HCT116 (cell line): ENCODE measurements at regions not wholly inside any gene's neighbourhood (a gene's known extent, or its start where the extent isn't known, plus 50 kb on each side); places are given as distances from the start of the nearest gene placed in this dataset.

Source experiments
- ATAC-seq: fragments of 200-7000 bp; cut with Tn5 transposase; 2 replicates; pipeline ENCODE4 v1.9.1; 2020; ENCODE audit warnings: mild to moderate bottlenecking, moderate library complexity
- BruUV-seq: library from RNA; stranded (reverse); fragments of 400-500 nt; replicated peaks from 2 replicates; lab custom pipeline; 2021; lab: Mats Ljungman, UMichigan
- CTCF ChIA-PET: fragments of 300-600 bp; sonication (Branson Sonifier 250); formaldehyde crosslinking; loops from one replicate; lab custom pipeline; 2021; ENCODE audit warnings: antibody characterized with exemption; lab: Charles Lee
- POLR2A ChIA-PET: fragments of 300-600, 350-600 bp; sonication (Branson Sonifier 250); formaldehyde crosslinking; loops from one replicate; lab custom pipeline; 2021; ENCODE audit warnings: antibody characterized with exemption; lab: Charles Lee
- RAD21 ChIA-PET, 2 experiments: fragments of 300-600 bp; sonication (Branson Sonifier 250); formaldehyde crosslinking; loops; one replicate each; lab custom pipeline; 2023; ENCODE audit warnings: low total read pairs in 2 of 2; ENCODE audit not compliant: uncharacterized antibody in 2 of 2, unreplicated experiment in 2 of 2, low non-redundant PET in 1 of 2; lab: Charles Lee
- DNase-seq: peaks from one replicate; pipeline ENCODE4 v3.0.0-alpha.2; 2010; ENCODE audit warnings: low read depth, low spot score
- H2AFZ ChIP-seq: fragments of 200-600 bp; shearing (Covaris generic), sonication (generic); 2 replicates; pipeline ENCODE4 v1.6.1; 2017; ENCODE audit warnings: low read depth, mixed run types, mixed read lengths, antibody characterized with exemption, low read length; ENCODE audit not compliant: poor library complexity, severe bottlenecking
- H3K27ac ChIP-seq: 2 replicates; pipeline ENCODE4 v1.5.1; 2012; ENCODE audit warnings: low read depth, low read length
- H3K27me3 ChIP-seq: fragments of 200-600 bp; sonication (generic); 2 replicates; pipeline ENCODE4 v1.6.1; 2016; ENCODE audit warnings: mixed run types, low read length, mixed read lengths; ENCODE audit not compliant: insufficient read depth
- H3K36me3 ChIP-seq, 2 experiments: fragments of 200-500 bp in 1 of 2; fragments of 200-600 bp in 1 of 2; sonication (Bioruptor generic) in 1 of 2; sonication (generic) in 1 of 2; 2 replicates each; pipeline versions ENCODE4 v1.5.1 to v1.6.1; 2014 to 2016; ENCODE audit warnings: low read length in 2 of 2, inconsistent platforms in 1 of 2, mixed read lengths in 1 of 2, mixed run types in 1 of 2; ENCODE audit not compliant: insufficient read depth in 2 of 2, control insufficient read depth in 1 of 2
- H3K4me1 ChIP-seq, 2 experiments: fragments of 200-600 bp in 1 of 2; sonication (generic) in 1 of 2; 2 replicates each; pipeline versions ENCODE4 v1.5.1 to v1.6.1; 2012 to 2017; ENCODE audit warnings: low read length in 2 of 2, inconsistent platforms in 1 of 2, mild to moderate bottlenecking in 1 of 2, mixed read lengths in 1 of 2, mixed run types in 1 of 2, moderate library complexity in 1 of 2; ENCODE audit not compliant: insufficient read depth in 2 of 2, control insufficient read depth in 1 of 2
- H3K4me2 ChIP-seq: fragments of 200-600 bp; sonication (generic); 2 replicates; pipeline ENCODE4 v1.6.1; 2017; ENCODE audit warnings: mixed run types, low read length, mixed read lengths
- H3K4me3 ChIP-seq, 2 experiments: fragments of 200-600 bp in 1 of 2; sonication (generic) in 1 of 2; replicated peaks in 1 of 2; 2 replicates each; pipeline ENCODE4 v1.5.1; 2011 to 2016; ENCODE audit warnings: low read length in 2 of 2, control low read depth in 1 of 2, low read depth in 1 of 2, mild to moderate bottlenecking in 1 of 2, mixed read lengths in 1 of 2, mixed run types in 1 of 2
- H3K79me2 ChIP-seq: fragments of 200-600 bp; sonication (generic); 2 replicates; pipeline ENCODE4 v1.6.1; 2017; ENCODE audit warnings: mild to moderate bottlenecking, mixed run types, low read length, moderate library complexity, mixed read lengths; ENCODE audit not compliant: insufficient read depth
- H3K9ac ChIP-seq: fragments of 200-600 bp; sonication (generic); 2 replicates; pipeline ENCODE4 v1.6.1; 2016; ENCODE audit warnings: low read length, mixed read lengths
- H3K9me2 ChIP-seq: fragments of 200-600 bp; sonication (generic), shearing (Covaris generic); 2 replicates; pipeline ENCODE4 v1.6.1; 2017; ENCODE audit warnings: mixed run types, mild to moderate bottlenecking, moderate library complexity; ENCODE audit not compliant: insufficient read depth
- H3K9me3 ChIP-seq, 2 experiments: fragments of 200-500 bp in 1 of 2; fragments of 200-600 bp in 1 of 2; sonication (Bioruptor generic) in 1 of 2; sonication (generic) in 1 of 2; 2 replicates each; pipeline ENCODE4 v1.6.1; 2014 to 2017; ENCODE audit warnings: low read length in 2 of 2, mixed read lengths in 2 of 2, inconsistent platforms in 1 of 2, low read depth in 1 of 2, mild to moderate bottlenecking in 1 of 2, mixed run types in 1 of 2, moderate library complexity in 1 of 2; ENCODE audit not compliant: control insufficient read depth in 1 of 2, insufficient read depth in 1 of 2
- H4K20me1 ChIP-seq: fragments of 200-600 bp; sonication (generic), shearing (Covaris generic); 2 replicates; pipeline ENCODE4 v1.6.1; 2017; ENCODE audit warnings: mixed run types, mild to moderate bottlenecking, moderate library complexity; ENCODE audit not compliant: insufficient read depth
- CBX3 ChIP-seq: IDR thresholded peaks from 2 replicates; pipeline ENCODE4 v1.6.1; 2012; ENCODE audit warnings: low read depth
- CEBPB ChIP-seq: IDR thresholded peaks from 2 replicates; pipeline ENCODE4 v1.6.1; 2012; ENCODE audit warnings: low read depth
- EGR1 ChIP-seq: IDR thresholded peaks from 2 replicates; pipeline ENCODE4 v1.6.1; 2012; ENCODE audit warnings: low read depth
- ELF1 ChIP-seq: IDR thresholded peaks from 2 replicates; pipeline ENCODE4 v1.6.1; 2012; ENCODE audit warnings: low read depth, borderline replicate concordance
- EZH2 ChIP-seq: fragments of 200-600 bp; sonication (generic); IDR thresholded peaks from 2 replicates; pipeline ENCODE4 v1.6.1; 2017; ENCODE audit warnings: antibody characterized with exemption, mixed run types
- FOSL1 ChIP-seq: IDR thresholded peaks from 2 replicates; pipeline ENCODE4 v1.6.1; 2012; ENCODE audit warnings: low read depth
- JUND ChIP-seq: IDR thresholded peaks from 2 replicates; pipeline ENCODE4 v1.6.1; 2012
- POLR2A ChIP-seq: IDR thresholded peaks from 2 replicates; pipeline ENCODE4 v1.7.0; 2011; ENCODE audit warnings: borderline replicate concordance; ENCODE audit not compliant: insufficient read depth, insufficient read length; ENCODE audit errors: extremely low read depth
- POLR2AphosphoS5 ChIP-seq: IDR thresholded peaks from 2 replicates; pipeline ENCODE4 v1.6.1; 2011; ENCODE audit warnings: mild to moderate bottlenecking, low read depth, low read length, moderate library complexity
- RAD21 ChIP-seq: IDR thresholded peaks from 2 replicates; pipeline ENCODE4 v1.6.1; 2012; ENCODE audit warnings: low read depth, mild to moderate bottlenecking
- REST ChIP-seq: IDR thresholded peaks from 2 replicates; pipeline ENCODE4 v1.6.1; 2012; ENCODE audit warnings: low read depth
- SIN3A ChIP-seq: IDR thresholded peaks from 2 replicates; pipeline ENCODE4 v1.6.1; 2012; ENCODE audit warnings: low read depth
- SP1 ChIP-seq: IDR thresholded peaks from 2 replicates; pipeline ENCODE4 v1.6.1; 2012; ENCODE audit warnings: low read depth
- SRF ChIP-seq: IDR thresholded peaks from 2 replicates; pipeline ENCODE4 v1.6.1; 2012; ENCODE audit warnings: low read depth
- YY1 ChIP-seq: IDR thresholded peaks from 2 replicates; pipeline ENCODE4 v1.6.1; 2011; ENCODE audit warnings: low read length, low read depth, moderate library complexity, mild to moderate bottlenecking; ENCODE audit not compliant: insufficient replicate concordance; ENCODE audit errors: extremely low read depth
- ZFX ChIP-seq: fragments of 450-650 bp; IDR thresholded peaks from 2 replicates; pipeline ENCODE4 v1.6.1; 2017
- ZNF274 ChIP-seq: fragments of 200-500 bp; sonication (Bioruptor generic); IDR thresholded peaks from 2 replicates; pipeline ENCODE4 v1.6.1; 2014; ENCODE audit warnings: mild to moderate bottlenecking, low read depth, low read length, inconsistent platforms
- intact Hi-C: fragments of 100-400 bp; cut with micrococcal nuclease; formaldehyde crosslinking; loops from 2 replicates; pipeline ENCODE4 v1.10.0; 2022
- TF ChIP-seq, protein P1 (sequence below): IDR thresholded peaks from 2 replicates; pipeline ENCODE4 v1.6.1; 2012
- TF ChIP-seq, protein P2 (sequence below): IDR thresholded peaks from 2 replicates; pipeline ENCODE4 v1.6.1; 2011; ENCODE audit warnings: mild to moderate bottlenecking, low read length, moderate library complexity; ENCODE audit not compliant: insufficient replicate concordance; ENCODE audit errors: extremely low read depth
- TF ChIP-seq, protein P3 (sequence below): IDR thresholded peaks from 2 replicates; pipeline ENCODE4 v1.6.1; 2012

- Histone ChIP-seq H3K27ac (no peak overlapping the region), H2AFZ (no peak overlapping the region), H3K4me2 (no peak overlapping the region), H3K9me3 (no peaks in the 10 kb centered on the region), H3K79me2 (no peaks in the 10 kb centered on the region), H3K4me3 (no peak overlapping the region), H3K36me3 (no peaks in the 10 kb centered on the region), H4K20me1 (no peaks in the 10 kb centered on the region), H3K9me2 (no peaks in the 10 kb centered on the region), H3K9ac (no peak overlapping the region), H3K4me1 (no peaks in the 10 kb centered on the region), H3K27me3 (peaks cover 19% of the 10 kb centered on the region)
- intact Hi-C loops, result no loop called here
- ATAC-seq (no peak), DNase-seq (no peak)
- no peak for TF ChIP-seq CBX3
- TF ChIP-seq ZNF274, result no peak
- TF ChIP-seq SRF, result no peak
- no peak for TF ChIP-seq YY1
- TF ChIP-seq, protein P1, sequence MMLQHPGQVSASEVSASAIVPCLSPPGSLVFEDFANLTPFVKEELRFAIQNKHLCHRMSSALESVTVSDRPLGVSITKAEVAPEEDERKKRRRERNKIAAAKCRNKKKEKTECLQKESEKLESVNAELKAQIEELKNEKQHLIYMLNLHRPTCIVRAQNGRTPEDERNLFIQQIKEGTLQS, result no peak
- no peak for TF ChIP-seq FOSL1
- TF ChIP-seq POLR2A, result no peak
- TF ChIP-seq CEBPB, result no peak
- no peak for TF ChIP-seq ELF1
- TF ChIP-seq, protein P2, sequence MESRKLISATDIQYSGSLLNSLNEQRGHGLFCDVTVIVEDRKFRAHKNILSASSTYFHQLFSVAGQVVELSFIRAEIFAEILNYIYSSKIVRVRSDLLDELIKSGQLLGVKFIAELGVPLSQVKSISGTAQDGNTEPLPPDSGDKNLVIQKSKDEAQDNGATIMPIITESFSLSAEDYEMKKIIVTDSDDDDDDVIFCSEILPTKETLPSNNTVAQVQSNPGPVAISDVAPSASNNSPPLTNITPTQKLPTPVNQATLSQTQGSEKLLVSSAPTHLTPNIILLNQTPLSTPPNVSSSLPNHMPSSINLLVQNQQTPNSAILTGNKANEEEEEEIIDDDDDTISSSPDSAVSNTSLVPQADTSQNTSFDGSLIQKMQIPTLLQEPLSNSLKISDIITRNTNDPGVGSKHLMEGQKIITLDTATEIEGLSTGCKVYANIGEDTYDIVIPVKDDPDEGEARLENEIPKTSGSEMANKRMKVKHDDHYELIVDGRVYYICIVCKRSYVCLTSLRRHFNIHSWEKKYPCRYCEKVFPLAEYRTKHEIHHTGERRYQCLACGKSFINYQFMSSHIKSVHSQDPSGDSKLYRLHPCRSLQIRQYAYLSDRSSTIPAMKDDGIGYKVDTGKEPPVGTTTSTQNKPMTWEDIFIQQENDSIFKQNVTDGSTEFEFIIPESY, result no peak
- TF ChIP-seq POLR2AphosphoS5, result no peak
- no peak for TF ChIP-seq SP1
- TF ChIP-seq REST, result no peak
- TF ChIP-seq ZFX, result no peak
- no peak for TF ChIP-seq SIN3A
- no peak for TF ChIP-seq RAD21
- TF ChIP-seq JUND, result no peak
- no peak for TF ChIP-seq EZH2
- TF ChIP-seq, protein P3, sequence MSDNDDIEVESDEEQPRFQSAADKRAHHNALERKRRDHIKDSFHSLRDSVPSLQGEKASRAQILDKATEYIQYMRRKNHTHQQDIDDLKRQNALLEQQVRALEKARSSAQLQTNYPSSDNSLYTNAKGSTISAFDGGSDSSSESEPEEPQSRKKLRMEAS, result no peak
- no peak for TF ChIP-seq EGR1
- RAD21 ChIA-PET, result no interaction called here
- POLR2A ChIA-PET, result no interaction called here
- CTCF ChIA-PET, result no interaction called here
- BruUV-seq, result no TSS peak
These were observed 339.3 kb downstream of the BCL11B start for GRCh38 chr14:98932431-98933325.
